Effector memory CD4-positive, alpha-beta T cell (primary cell): ENCODE measurements at regions not wholly inside any gene's neighbourhood (a gene's known extent, or its start where the extent isn't known, plus 50 kb on each side); places are given as distances from the start of the nearest gene placed in this dataset.

Source experiments
- DNase-seq, 3 donors: peaks; one replicate each; pipeline ENCODE4 v3.0.0-alpha.2; 2020
- H3K27ac ChIP-seq: 2 replicates; pipeline ENCODE4 v1.7.0; 2013; ENCODE audit warnings: mild to moderate bottlenecking, low read length, moderate library complexity; ENCODE audit not compliant: insufficient read depth, poor library complexity, severe bottlenecking
- H3K27me3 ChIP-seq: replicated peaks from 2 replicates; pipeline ENCODE4 v1.7.0; 2013; ENCODE audit warnings: mild to moderate bottlenecking, low read length; ENCODE audit not compliant: insufficient read depth, control insufficient read depth, poor library complexity, severe bottlenecking
- H3K36me3 ChIP-seq: 2 replicates; pipeline ENCODE4 v1.7.0; 2013; ENCODE audit warnings: mild to moderate bottlenecking, low read length, moderate library complexity; ENCODE audit not compliant: control insufficient read depth, insufficient read depth
- H3K4me1 ChIP-seq: 2 replicates; pipeline ENCODE4 v1.7.0; 2013; ENCODE audit warnings: low read length, mild to moderate bottlenecking; ENCODE audit not compliant: control insufficient read depth, insufficient read depth, poor library complexity, severe bottlenecking
- H3K4me3 ChIP-seq: 2 replicates; pipeline ENCODE4 v1.7.0; 2013; ENCODE audit warnings: low read length, low read depth, mild to moderate bottlenecking; ENCODE audit not compliant: insufficient read depth, poor library complexity, severe bottlenecking
- H3K9me3 ChIP-seq: 2 replicates; pipeline ENCODE4 v1.7.0; 2013; ENCODE audit warnings: mild to moderate bottlenecking, low read length, moderate library complexity; ENCODE audit not compliant: control insufficient read depth

- Histone ChIP-seq H3K36me3 (no peaks in the 10 kb centered on the region), H3K4me3 (no peak overlapping the region), H3K9me3 (no peaks in the 10 kb centered on the region), H3K27me3 (no peaks in the 10 kb centered on the region), H3K4me1 (no peaks in the 10 kb centered on the region), H3K27ac (no peak overlapping the region)
- DNase-seq: no peak
These were observed 100.1 kb upstream of the KIF26B start for GRCh38 chr1:245054507-245055270.

GRCh38 chr1:245054105-245054504, 100.7 kb upstream of the KIF26B start:
- Histone ChIP-seq H3K27me3 (no peaks in the 10 kb centered on the region), H3K9me3 (no peaks in the 10 kb centered on the region), H3K27ac (no peak overlapping the region), H3K4me3 (no peak overlapping the region), H3K4me1 (no peaks in the 10 kb centered on the region), H3K36me3 (no peaks in the 10 kb centered on the region)
- no peak for DNase-seq

DNA sequence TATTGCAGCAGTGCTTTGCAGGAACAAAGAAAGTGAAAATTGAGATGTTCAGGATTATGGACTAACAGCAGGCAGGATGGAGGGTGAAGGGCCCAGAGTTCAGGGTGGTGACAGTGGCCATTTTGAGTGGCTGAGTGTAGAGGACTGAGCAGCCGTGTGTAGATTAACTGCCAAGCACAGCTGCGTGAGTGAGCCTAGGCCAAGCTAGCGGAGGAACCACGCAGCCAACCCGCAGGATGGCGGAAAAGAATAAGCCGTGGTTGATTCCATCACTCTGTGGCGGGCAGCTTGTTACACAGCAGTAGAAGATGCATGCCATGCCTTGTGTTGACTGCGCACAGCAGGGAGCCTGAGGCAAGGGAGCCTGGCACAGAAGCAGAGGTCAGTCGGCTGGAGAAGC, 102.5 kb upstream of the KIF26B start:
- Histone ChIP-seq H3K27ac (no peak overlapping the region), H3K4me3 (no peak overlapping the region), H3K9me3 (no peaks in the 10 kb centered on the region), H3K36me3 (no peaks in the 10 kb centered on the region), H3K4me1 (no peaks in the 10 kb centered on the region), H3K27me3 (no peaks in the 10 kb centered on the region)
- no peak for DNase-seq

DNA sequence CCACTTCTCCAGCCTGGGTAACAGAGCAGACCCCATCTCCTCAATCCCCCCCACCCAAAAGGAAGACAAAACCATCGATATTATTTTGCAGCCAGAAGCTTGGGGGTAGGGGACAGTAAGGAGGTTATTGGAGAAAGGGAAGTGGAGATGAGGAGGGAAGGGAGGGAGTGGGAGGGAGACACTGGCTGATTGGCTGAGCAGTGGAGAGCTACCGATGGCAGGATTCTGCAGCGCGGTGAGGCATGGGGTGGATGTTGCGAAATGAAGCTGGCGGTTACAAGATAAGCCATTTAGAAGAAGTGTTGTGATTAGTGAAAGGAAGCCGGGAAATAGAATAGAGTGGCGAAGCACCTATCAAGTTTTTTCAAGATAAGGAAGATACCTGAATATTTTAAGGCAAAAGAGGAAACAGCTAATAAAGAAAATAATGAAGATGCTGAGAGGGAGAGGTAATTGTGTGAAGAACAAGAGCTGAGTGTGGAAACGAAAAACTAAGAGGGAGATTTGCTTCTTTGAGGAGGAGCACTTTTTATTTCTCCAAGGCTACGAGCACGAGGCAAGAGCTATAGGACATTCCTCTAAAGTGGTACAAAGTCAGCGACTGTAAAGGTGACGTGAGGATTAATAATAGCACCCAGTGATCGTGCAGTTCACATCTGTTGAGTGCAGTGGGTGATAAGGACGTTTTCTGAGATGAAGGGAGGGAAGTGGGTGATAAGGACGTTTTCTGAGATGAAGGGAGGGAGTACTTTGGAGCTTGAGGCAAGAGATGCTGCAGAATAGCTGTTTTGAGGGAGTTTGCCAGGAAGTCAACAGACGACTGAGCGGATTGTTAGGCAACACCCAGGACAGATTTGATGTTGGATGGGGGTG, 103.2 kb upstream of the KIF26B start:
- no peaks in the 10 kb centered on the region for H3K36me3 ChIP-seq
- DNase-seq: no peak
- H3K27me3 ChIP-seq: no peaks in the 10 kb centered on the region
- H3K4me1 ChIP-seq: no peaks in the 10 kb centered on the region
- H3K9me3 ChIP-seq: no peaks in the 10 kb centered on the region
- H3K27ac ChIP-seq: no peak overlapping the region
- no peak overlapping the region for H3K4me3 ChIP-seq

DNA sequence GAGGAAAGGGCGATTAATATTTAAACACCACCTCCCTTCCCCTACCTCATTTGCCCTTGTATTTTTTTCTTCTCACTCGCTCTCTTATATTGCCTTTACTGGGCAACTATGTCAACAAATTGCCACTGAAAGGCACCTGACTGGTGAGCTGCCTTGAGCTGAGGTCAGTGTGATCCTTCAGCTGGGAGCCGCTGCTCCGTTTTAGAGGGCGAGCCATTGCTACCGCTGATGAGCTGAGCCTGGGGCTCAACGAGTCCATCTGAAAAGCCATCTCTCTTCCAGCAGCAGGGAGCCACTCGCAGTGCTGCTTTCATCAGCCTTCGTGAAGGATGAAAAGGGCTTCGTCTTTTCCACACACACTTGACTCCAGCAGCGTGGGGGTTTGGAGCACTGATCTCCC, 108.0 kb upstream of the KIF26B start:
- Histone ChIP-seq H3K27ac (no peak overlapping the region), H3K9me3 (no peaks in the 10 kb centered on the region), H3K36me3 (no peaks in the 10 kb centered on the region), H3K4me1 (no peaks in the 10 kb centered on the region), H3K27me3 (no peaks in the 10 kb centered on the region), H3K4me3 (no peak overlapping the region)
- DNase-seq: no peak

- Histone ChIP-seq H3K4me1 (no peaks in the 10 kb centered on the region), H3K27ac (no peak overlapping the region), H3K36me3 (no peaks in the 10 kb centered on the region), H3K9me3 (no peaks in the 10 kb centered on the region), H3K27me3 (no peaks in the 10 kb centered on the region), H3K4me3 (no peak overlapping the region)
- DNase-seq: no peak
These were observed 108.5 kb upstream of the KIF26B start for GRCh38 chr1:245046315-245046714.

DNA sequence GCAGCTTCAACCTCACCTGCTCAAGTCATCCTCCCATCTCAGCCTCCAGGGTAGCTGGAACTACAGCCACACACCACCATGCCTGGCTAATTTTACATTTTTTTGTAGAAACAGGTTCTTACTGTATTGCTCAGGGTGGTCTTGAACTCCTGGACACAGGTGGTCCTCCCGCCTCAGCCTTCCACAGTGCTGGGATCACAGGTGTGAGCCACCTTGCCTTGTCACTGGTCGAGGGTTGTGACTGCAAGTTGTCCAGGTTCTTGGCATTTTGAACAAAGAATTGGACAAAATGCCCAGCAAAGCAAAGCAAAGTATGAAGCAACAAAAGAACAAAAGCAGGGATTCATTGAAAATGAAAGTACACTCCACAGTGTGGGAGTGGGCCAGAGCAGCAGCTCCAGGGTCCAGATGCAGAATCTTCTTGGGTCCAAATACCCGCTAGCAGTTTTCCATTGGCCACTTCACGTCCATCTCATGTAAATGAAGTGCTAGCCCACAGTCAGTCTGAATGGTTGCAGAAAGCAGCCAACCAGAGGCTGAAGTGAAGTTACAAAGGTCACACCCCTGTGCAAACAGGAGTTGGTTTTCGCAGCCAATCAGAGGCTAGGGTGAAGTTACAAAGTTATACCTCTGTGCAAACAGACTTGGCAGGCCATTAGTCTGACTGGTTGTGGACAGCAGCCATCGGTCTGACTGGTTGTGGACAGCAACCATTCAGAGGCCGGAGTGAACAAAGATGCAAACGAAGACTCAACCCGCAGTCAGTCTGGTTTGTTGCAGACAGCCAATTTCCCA, 109.5 kb upstream of the KIF26B start:
- Histone ChIP-seq H3K4me1 (no peaks in the 10 kb centered on the region), H3K27me3 (no peaks in the 10 kb centered on the region), H3K27ac (no peak overlapping the region), H3K9me3 (no peaks in the 10 kb centered on the region), H3K4me3 (no peak overlapping the region), H3K36me3 (no peaks in the 10 kb centered on the region)
- no peak for DNase-seq

- Histone ChIP-seq H3K9me3 (no peaks in the 10 kb centered on the region), H3K27me3 (no peaks in the 10 kb centered on the region), H3K4me1 (no peaks in the 10 kb centered on the region), H3K4me3 (no peak overlapping the region), H3K27ac (no peak overlapping the region), H3K36me3 (no peaks in the 10 kb centered on the region)
- no peak for DNase-seq
These were observed 111.2 kb upstream of the KIF26B start for GRCh38 chr1:245043611-245043940.

- Histone ChIP-seq H3K27ac (no peak overlapping the region), H3K4me3 (no peak overlapping the region), H3K27me3 (no peaks in the 10 kb centered on the region), H3K36me3 (no peaks in the 10 kb centered on the region), H3K4me1 (no peaks in the 10 kb centered on the region), H3K9me3 (no peaks in the 10 kb centered on the region)
- DNase-seq: no peak
These were observed 113.6 kb upstream of the KIF26B start for GRCh38 chr1:245041058-245041698.
